Left cardiac atrium (tissue), 4 donors: ENCODE measurements at regions not wholly inside any gene's neighbourhood (a gene's known extent, or its start where the extent isn't known, plus 50 kb on each side); places are given as distances from the start of the nearest gene placed in this dataset.

ENCODE experiments used
- ATAC-seq, 2 donors: fragments of 200-7000 bp; cut with Tn5 transposase; one replicate each; pipeline ENCODE4 v1.9.1; 2020; ENCODE audit warnings: mild to moderate bottlenecking in 2 of 2, moderate library complexity in 2 of 2
- DNase-seq: peaks from one replicate; pipeline ENCODE4 v3.0.0-alpha.2; 2020
- intact Hi-C, 2 donors: fragments of 100-400 bp; cut with DNase I; formaldehyde crosslinking; loops; one replicate each; pipeline versions ENCODE4 v1.14.1 to v1.15.1; 2022 to 2023
- donor health status: DM: no; HTN: yes; CAD: no.
- donor health status: DM: no; HTN: yes; CAD: no; lungs with severe emphysema.
- donor health status: DM: yes; HTN: yes; CAD: no.
- donor health status: Dilated cardiomyopathy.

DNA sequence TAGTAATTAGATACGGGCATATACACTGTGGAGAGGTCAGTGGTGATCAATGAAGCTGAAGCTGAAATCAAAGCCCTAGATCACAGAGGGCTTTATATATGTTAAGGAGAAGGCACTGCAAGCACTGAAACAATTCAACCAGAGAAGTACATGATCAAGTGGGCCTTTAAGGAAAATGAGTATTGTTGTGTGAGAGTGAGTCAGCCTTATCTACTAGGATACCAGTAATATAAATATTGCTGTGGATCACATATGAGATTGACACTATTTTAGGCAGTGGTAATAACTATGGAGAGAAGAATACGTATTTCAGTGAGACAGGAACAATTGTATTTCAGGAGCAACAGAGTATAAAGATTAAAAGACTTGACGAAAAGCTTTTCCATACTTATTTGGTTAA, 1172.2 kb upstream of the GJE1 start:
- intact Hi-C loops = no loop called here
- ATAC-seq = no peak
- DNase-seq = no peak

- DNase-seq (no peak), ATAC-seq (no peak)
- intact Hi-C loops = no loop called here
These were observed 1175.3 kb upstream of the GJE1 start for GRCh38 chr6:140957386-140957785.

DNA sequence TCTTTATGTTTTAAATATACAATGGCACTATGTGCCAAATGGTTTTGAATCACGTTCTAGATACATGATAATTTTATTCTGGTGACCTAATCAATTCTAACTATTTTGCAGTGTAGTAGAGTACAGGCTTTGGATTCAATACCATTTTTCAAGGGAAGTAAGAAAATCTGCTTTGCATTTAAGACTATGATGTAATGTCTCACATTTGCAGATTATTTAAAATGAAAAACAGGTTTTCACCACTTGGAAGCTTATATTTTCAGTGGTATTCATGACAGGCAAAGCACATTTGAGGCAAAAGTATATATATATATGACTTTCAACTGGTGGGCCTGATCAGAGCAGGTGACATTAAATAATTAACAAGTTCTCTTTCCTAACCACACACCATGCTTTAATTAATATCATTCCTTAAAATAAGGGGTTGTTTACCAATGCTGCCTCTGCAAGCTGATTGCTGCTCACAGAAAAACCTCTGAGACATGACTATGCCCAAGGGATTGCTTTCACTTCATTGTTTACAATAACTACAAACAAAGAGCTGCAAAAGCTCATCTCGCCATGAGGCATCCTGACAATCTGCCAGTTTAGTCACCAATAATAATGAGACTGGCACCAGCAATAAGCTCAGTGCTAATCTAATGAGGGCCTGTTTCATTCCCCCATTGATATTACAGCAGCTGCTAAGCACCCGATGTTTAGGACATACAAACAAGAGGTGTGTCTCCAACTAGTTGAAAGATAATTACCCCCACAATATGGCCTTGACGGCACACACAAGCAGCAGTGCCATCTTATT, 1176.0 kb upstream of the GJE1 start:
- intact Hi-C loops = no loop called here
- no peak for ATAC-seq
- no peak for DNase-seq

DNA sequence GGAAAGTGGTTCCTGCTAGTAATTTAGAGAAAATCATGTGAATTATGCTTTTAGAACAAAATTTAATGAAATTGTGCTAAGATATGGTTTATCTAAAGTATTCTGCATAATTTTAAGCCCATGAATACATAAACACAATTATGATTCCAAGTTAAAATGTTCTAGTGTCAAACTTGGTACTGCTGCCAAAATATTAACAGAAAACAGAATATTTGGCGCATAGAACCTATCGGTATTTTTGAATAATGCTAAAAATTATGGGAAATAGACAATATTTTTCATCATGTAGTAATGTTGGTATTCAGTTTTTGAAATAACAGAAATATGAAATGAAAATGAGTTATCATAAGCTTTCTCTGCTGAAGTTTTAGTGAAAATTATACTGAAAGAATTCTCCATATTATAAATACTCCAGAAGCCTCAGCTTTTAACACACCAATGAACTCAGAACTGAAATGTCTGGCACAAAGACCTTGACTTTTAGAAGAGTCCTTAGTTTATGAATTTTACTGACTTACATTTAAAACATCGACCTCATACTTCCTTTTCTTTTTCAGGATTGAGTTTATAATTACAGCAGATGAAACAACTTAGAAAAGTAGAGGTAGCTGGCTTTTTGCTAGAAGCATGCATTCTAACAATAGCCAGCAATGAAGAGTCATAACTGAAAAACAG, 1192.3 kb upstream of the GJE1 start:
- ATAC-seq (no peak), DNase-seq (no peak)
- intact Hi-C loops = no loop called here

GRCh38 chr6:140932909-140933308, 1199.8 kb upstream of the GJE1 start:
- DNase-seq (no peak), ATAC-seq (no peak)
- intact Hi-C loops = no loop called here

DNA sequence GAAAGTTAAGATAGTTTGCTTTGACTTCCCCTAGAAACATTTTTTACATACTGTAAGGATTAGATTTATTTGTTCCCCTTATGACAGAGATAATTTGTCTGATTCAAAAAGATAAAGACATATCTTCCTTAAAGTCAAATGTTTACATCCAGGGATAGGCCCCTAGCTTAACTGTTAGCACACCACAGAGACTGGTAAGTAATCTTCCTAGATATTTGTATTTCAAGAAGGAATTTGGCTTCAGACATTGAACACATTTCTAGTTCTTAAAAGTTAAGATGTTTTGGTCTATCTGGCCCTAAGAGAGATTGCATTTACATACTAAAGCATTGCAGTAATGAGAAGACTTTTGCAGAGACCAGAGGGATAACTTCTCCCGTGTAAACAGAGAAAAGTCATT, 1201.1 kb upstream of the GJE1 start:
- intact Hi-C loops = no loop called here
- ATAC-seq = no peak
- DNase-seq = no peak

GRCh38 chr6:140929121-140929520, 1203.6 kb upstream of the GJE1 start:
- no peak for DNase-seq
- ATAC-seq = no peak
- intact Hi-C loops = no loop called here

DNA sequence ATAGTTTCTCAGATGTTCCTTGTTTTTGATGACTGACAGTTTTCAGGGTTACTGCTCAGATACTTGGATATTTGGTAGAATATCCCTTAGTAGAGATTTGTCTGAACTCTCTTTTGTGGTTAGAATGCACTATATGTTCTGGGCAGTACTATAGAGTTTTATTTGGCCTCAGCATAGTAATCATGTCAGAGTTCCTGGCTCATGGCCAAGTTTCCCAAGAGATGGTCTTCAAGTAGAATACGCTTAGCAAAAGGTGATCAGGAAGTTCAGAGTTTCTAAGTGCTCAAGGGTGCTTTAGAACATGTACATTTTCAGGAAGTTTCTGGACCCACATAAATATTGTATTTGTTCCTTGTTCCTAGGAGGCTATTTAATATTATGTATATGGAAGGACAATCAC, 1209.7 kb upstream of the GJE1 start:
- ATAC-seq = no peak
- intact Hi-C loops = no loop called here

GRCh38 chr6:140921366-140922226, 1211.1 kb upstream of the GJE1 start:
- DNase-seq = no peak
- intact Hi-C loops = no loop called here
- peak in 1 of 2 donors; percentile 81 for ATAC-seq

More for the DNA sequence above, 1209.7 kb upstream of the GJE1 start:
- DNase-seq = no peak

DNA sequence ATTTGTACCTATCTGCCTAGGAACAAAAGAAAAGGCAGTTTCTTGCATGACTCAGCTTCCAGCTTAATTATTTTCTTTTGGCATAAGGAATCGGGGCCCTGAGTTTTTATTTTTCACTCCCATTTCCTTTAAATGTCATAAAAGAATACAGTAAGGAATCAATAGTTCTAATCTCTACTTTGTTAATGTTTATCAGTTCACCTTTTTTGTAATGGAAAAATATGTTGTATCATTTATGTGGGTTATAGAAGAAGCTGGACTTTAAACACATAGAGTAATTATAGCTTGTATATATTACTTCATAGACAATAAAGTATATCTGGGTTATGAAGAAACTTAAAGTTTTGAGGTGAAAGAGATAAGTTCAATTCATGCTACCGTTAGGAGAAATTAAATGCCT, 1214.8 kb upstream of the GJE1 start:
- intact Hi-C loops = no loop called here
- ATAC-seq = no peak

GRCh38 chr6:140915551-140915950, 1217.2 kb upstream of the GJE1 start:
- ATAC-seq = no peak
- intact Hi-C loops = no loop called here
- DNase-seq = no peak

More for the DNA sequence above, 1214.8 kb upstream of the GJE1 start:
- DNase-seq = no peak

DNA sequence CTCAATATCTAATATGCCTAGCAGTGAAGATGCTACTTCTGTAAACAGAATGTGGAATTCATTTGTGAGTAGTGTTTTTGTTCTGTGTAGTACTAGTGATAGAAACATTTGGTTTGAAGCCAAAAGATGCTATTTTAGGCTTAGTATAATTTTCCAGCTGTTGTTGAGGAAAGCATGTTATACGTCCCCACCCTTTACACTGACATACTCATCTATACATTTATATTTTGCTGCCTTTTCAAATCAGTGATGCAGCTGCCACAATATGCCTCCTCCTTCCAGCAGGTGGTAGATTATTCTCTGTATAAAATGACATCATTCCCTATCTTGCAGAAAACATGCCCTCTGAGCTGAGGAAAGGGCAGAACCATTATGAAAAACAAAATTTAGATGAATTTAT, 1217.6 kb upstream of the GJE1 start:
- intact Hi-C loops = no loop called here
- ATAC-seq = no peak
- no peak for DNase-seq

DNA sequence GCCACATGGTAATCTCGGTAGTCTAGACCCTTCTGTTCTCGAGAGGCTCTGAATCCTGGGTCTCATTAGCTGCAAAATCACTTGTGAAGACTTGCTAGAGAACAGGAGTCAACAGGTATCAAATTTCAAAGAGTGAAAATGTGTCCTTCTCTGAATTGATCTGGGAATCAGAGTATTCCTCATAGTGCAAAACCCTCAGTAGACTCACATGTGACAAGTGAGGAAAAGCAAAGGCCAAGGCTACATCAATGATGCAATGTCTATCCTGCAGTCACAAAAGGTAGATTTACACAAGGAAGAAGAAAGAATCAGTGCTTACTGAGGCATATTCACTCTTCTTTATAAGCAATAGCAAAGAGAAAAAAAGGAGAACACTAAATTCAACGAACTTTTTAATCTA, 1220.0 kb upstream of the GJE1 start:
- no peak for DNase-seq
- ATAC-seq = no peak
- intact Hi-C loops = no loop called here

- DNase-seq = no peak
- no peak for ATAC-seq
- intact Hi-C loops = no loop called here
These were observed 1223.1 kb upstream of the GJE1 start for GRCh38 chr6:140909625-140910024.

GRCh38 chr6:140909156-140909555, 1223.6 kb upstream of the GJE1 start:
- intact Hi-C loops = no loop called here
- DNase-seq (no peak), ATAC-seq (no peak)

DNA sequence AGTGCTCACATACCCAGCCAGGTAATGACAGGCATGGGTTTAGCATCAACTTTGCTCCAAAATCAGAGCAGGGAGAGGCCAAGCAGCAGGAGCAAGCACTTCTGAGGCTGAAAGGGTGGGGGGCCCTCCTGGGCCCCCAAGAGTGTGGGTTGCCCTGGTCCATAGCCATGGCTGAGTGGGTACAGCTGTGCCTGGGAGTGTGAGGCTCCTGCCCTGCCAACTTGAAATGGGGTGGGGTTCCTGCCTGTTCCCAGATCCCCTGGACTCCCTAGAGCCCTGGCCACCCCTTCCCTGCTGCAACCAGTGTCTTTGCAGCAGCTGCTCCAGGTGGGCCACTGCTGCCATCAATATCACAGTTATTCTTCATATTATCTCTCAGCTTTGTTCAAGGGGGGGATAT, 1224.2 kb upstream of the GJE1 start:
- no peak for ATAC-seq
- intact Hi-C loops = no loop called here
- DNase-seq = no peak

GRCh38 chr6:140907235-140907634, 1225.5 kb upstream of the GJE1 start:
- ATAC-seq (no peak), DNase-seq (no peak)
- intact Hi-C loops = no loop called here

- intact Hi-C loops = no loop called here
- ATAC-seq (no peak), DNase-seq (no peak)
These were observed 1227.0 kb upstream of the GJE1 start for GRCh38 chr6:140905724-140906123.

GRCh38 chr6:140905050-140905449, 1227.7 kb upstream of the GJE1 start:
- ATAC-seq (no peak), DNase-seq (no peak)

More at GRCh38 chr6:140905050-140905449, 1227.7 kb upstream of the GJE1 start:
- intact Hi-C loops = no loop called here
